Erythroblast (primary cell): ENCODE measurements at regions not wholly inside any gene's neighbourhood (a gene's known extent, or its start where the extent isn't known, plus 50 kb on each side); places are given as distances from the start of the nearest gene placed in this dataset.
"Not testable (repeated sequence)": the region's sequence is repeated elsewhere in the genome, so short reads cannot be mapped to it uniquely, and the experiment has no call there.

Source experiments
- GATA1 ChIP-seq: IDR thresholded peaks from 2 replicates; pipeline ENCODE4 v1.6.1; 2011; ENCODE audit warnings: low read depth, mild to moderate bottlenecking, control low read depth, low read length, moderate library complexity
- POLR2A ChIP-seq: IDR thresholded peaks from 2 replicates; pipeline ENCODE4 v1.6.1; 2011; ENCODE audit warnings: mild to moderate bottlenecking, low read length

- not testable (repeated sequence) for TF ChIP-seq POLR2A, GATA1
These were observed 872.5 kb downstream of the TMEM121 start for GRCh38 chr14:106398931-106399331.
